Gastroesophageal sphincter (tissue), 3 donors: ENCODE measurements at regions not wholly inside any gene's neighbourhood (a gene's known extent, or its start where the extent isn't known, plus 50 kb on each side); places are given as distances from the start of the nearest gene placed in this dataset.

Experiments used
- EP300 ChIP-seq: sonication (generic); formaldehyde crosslinking; IDR thresholded peaks from one replicate; pipeline ENCODE4 v1.6.1; 2017; ENCODE audit warnings: antibody characterized with exemption, mild to moderate bottlenecking
- POLR2A ChIP-seq, 2 donors: fragments of 450-650 bp; IDR thresholded peaks; one replicate each; pipeline ENCODE4 v1.6.1; 2017; ENCODE audit warnings: antibody characterized with exemption in 2 of 2, mild to moderate bottlenecking in 2 of 2, moderate library complexity in 1 of 2
- POLR2AphosphoS5 ChIP-seq: sonication (generic); formaldehyde crosslinking; IDR thresholded peaks from one replicate; pipeline ENCODE4 v1.6.1; 2017; ENCODE audit warnings: antibody characterized with exemption
- TF ChIP-seq, protein P1 (sequence below), 4 experiments: fragments of 200-600 bp in 2 of 4; fragments of 450-650 bp in 2 of 4; sonication (generic) in 1 of 4; IDR thresholded peaks; one replicate each; pipeline ENCODE4 v1.5.1; 2017 to 2019; ENCODE audit warnings: antibody characterized with exemption in 4 of 4, mild to moderate bottlenecking in 2 of 4, moderate library complexity in 2 of 4

GRCh38 chr2:180829261-180829660 lies 151.1 kb upstream of the UBE2E3 start:
- TF ChIP-seq, protein P1, sequence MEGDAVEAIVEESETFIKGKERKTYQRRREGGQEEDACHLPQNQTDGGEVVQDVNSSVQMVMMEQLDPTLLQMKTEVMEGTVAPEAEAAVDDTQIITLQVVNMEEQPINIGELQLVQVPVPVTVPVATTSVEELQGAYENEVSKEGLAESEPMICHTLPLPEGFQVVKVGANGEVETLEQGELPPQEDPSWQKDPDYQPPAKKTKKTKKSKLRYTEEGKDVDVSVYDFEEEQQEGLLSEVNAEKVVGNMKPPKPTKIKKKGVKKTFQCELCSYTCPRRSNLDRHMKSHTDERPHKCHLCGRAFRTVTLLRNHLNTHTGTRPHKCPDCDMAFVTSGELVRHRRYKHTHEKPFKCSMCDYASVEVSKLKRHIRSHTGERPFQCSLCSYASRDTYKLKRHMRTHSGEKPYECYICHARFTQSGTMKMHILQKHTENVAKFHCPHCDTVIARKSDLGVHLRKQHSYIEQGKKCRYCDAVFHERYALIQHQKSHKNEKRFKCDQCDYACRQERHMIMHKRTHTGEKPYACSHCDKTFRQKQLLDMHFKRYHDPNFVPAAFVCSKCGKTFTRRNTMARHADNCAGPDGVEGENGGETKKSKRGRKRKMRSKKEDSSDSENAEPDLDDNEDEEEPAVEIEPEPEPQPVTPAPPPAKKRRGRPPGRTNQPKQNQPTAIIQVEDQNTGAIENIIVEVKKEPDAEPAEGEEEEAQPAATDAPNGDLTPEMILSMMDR (IDR thresholded peaks at IDR 0.05) = no peak
- no peak for TF ChIP-seq EP300
- TF ChIP-seq POLR2A (IDR thresholded peaks at IDR 0.05) = no peak
- TF ChIP-seq POLR2AphosphoS5 = no peak
